ENCODE measurements at regions not wholly inside any gene's neighbourhood (a gene's known extent, or its start where the extent isn't known, plus 50 kb on each side); places are given as distances from the start of the nearest gene placed in this dataset.

DNA sequence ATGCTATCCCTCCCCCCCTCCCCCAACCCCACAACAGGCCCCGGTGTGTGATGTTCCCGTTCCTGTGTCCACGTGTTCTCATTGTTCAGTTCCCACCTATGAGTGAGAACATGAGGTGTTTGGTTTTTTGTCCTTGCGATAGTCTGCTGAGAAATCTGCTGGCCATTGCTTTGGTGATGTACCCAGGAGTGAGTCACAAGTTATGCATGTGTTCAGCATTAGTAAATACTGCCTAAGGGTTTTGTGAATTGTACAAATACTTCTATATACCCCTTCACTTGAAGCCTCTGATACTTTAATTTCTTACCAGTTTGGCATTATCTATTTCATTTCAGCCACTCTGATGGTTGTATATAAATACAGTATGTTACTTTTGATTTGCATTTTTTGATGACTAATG is 711.3 kb upstream of the GJE1 start:
- H3K27me3 ChIP-seq (replicated peaks; ENCODE audit: insufficient read depth) = no peaks in the 10 kb centered on the region
- intact Hi-C loops (cut with DNase I) = no loop called here
- TF ChIP-seq POLR2AphosphoS5 (IDR thresholded peaks at IDR 0.05) = no peak
- TF ChIP-seq, protein P1, sequence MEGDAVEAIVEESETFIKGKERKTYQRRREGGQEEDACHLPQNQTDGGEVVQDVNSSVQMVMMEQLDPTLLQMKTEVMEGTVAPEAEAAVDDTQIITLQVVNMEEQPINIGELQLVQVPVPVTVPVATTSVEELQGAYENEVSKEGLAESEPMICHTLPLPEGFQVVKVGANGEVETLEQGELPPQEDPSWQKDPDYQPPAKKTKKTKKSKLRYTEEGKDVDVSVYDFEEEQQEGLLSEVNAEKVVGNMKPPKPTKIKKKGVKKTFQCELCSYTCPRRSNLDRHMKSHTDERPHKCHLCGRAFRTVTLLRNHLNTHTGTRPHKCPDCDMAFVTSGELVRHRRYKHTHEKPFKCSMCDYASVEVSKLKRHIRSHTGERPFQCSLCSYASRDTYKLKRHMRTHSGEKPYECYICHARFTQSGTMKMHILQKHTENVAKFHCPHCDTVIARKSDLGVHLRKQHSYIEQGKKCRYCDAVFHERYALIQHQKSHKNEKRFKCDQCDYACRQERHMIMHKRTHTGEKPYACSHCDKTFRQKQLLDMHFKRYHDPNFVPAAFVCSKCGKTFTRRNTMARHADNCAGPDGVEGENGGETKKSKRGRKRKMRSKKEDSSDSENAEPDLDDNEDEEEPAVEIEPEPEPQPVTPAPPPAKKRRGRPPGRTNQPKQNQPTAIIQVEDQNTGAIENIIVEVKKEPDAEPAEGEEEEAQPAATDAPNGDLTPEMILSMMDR (IDR thresholded peaks at IDR 0.05) = no peak
- no peak for TF ChIP-seq POLR2A (IDR thresholded peaks at IDR 0.05)
- H3K27ac ChIP-seq = no peak overlapping the region
- 77% methylated on average over 4 of the region's 4 CpGs for WGBS
- no peaks in the 10 kb centered on the region for H3K4me1 ChIP-seq (replicated peaks)
- H3K36me3 ChIP-seq = no peaks in the 10 kb centered on the region
- no peaks in the 10 kb centered on the region for H3K9me3 ChIP-seq
- no peak overlapping the region for H3K4me3 ChIP-seq
- DNase-seq (ENCODE audit: low spot score) = no peak

DNA sequence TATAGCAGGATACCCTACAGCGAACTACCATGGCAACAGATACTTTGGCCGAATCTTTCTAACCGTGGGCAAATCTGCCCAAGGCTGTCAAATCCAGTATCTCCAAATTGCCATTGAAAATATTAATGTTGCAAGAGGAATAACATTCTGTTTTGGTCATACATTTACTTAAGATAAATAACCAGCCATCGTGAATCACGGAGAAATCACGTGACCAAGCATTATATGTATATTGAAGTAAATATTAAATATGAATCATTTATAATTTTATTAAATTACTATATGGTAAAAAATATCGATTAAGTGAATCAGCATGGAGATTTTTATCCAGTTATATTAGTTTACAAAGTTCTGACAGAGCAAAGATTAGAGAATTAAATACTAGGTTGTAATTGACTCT is 714.6 kb upstream of the GJE1 start:
- WGBS = 95% methylated on average over 7 of the region's 7 CpGs
- H3K4me1 ChIP-seq (replicated peaks) = no peaks in the 10 kb centered on the region
- TF ChIP-seq, protein P1 (IDR thresholded peaks at IDR 0.05) = no peak
- TF ChIP-seq POLR2A (IDR thresholded peaks at IDR 0.05) (no peak), POLR2AphosphoS5 (IDR thresholded peaks at IDR 0.05) (no peak)
- no peaks in the 10 kb centered on the region for H3K36me3 ChIP-seq
- no peak for DNase-seq (ENCODE audit: low spot score)
- no peak overlapping the region for H3K4me3 ChIP-seq
- intact Hi-C loops (cut with DNase I) = no loop called here
- no peaks in the 10 kb centered on the region for H3K9me3 ChIP-seq
- H3K27ac ChIP-seq = no peak overlapping the region
- no peaks in the 10 kb centered on the region for H3K27me3 ChIP-seq (replicated peaks; ENCODE audit: insufficient read depth)

DNA sequence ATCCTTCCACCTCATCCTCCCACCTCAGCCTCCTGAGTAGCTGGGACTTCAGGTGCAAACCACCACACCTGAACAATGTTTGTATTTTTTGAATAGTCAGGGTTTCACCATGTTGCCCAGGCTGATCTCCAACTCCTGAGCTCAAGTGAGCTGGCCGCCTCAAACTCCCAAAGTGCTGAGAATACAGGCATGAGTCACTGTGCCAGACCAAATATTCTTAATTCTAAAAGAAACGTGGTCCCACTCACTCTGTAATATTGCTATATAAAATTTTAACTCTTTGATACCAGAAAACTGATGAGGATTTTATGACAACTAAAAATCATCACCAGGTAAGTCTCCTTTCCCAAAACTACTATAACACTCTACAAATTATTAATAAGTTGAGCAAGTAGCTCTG is 716.8 kb upstream of the GJE1 start:
- Histone ChIP-seq H3K27me3 (replicated peaks; ENCODE audit: insufficient read depth) (no peaks in the 10 kb centered on the region), H3K9me3 (no peaks in the 10 kb centered on the region), H3K27ac (no peak overlapping the region), H3K4me3 (no peak overlapping the region), H3K36me3 (no peaks in the 10 kb centered on the region), H3K4me1 (replicated peaks) (no peaks in the 10 kb centered on the region)
- intact Hi-C loops (cut with DNase I) = no loop called here
- TF ChIP-seq POLR2AphosphoS5 (IDR thresholded peaks at IDR 0.05) = no peak
- TF ChIP-seq, protein P1 (IDR thresholded peaks at IDR 0.05) = no peak
- no peak for DNase-seq (ENCODE audit: low spot score)
- 27% methylated on average over 2 of the region's 2 CpGs for whole genome bisulfite sequencing

DNA sequence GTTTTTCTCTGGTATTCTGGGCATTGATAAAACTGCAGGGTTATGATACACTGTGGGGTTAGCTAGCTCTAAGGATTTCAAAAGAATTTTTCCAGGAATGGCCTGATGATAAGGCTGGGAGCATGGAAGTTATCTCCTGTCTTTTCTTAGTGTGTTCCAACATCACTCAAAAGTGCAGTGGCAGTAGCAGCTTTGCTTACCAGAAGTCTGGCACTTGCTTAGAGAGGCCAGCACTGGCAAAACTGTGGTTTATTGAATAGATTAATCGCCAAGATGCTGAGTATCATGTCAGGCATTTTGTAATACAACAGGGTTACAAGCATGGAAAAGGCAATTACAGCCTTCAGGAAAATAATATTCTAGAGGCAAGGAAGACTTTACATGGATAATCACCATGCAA is 719.5 kb upstream of the GJE1 start:
- Histone ChIP-seq H3K4me3 (no peak overlapping the region), H3K27me3 (replicated peaks; ENCODE audit: insufficient read depth) (no peaks in the 10 kb centered on the region), H3K36me3 (no peaks in the 10 kb centered on the region), H3K27ac (no peak overlapping the region), H3K4me1 (replicated peaks) (no peaks in the 10 kb centered on the region), H3K9me3 (no peaks in the 10 kb centered on the region)
- intact Hi-C loops (cut with DNase I) = no loop called here
- no peak for DNase-seq (ENCODE audit: low spot score)
- 90% methylated on average over 1 of the region's 1 CpG for WGBS
- TF ChIP-seq POLR2A (IDR thresholded peaks at IDR 0.05) = no peak
- TF ChIP-seq POLR2AphosphoS5 (IDR thresholded peaks at IDR 0.05) = no peak
- TF ChIP-seq, protein P1 (IDR thresholded peaks at IDR 0.05) = no peak

DNA sequence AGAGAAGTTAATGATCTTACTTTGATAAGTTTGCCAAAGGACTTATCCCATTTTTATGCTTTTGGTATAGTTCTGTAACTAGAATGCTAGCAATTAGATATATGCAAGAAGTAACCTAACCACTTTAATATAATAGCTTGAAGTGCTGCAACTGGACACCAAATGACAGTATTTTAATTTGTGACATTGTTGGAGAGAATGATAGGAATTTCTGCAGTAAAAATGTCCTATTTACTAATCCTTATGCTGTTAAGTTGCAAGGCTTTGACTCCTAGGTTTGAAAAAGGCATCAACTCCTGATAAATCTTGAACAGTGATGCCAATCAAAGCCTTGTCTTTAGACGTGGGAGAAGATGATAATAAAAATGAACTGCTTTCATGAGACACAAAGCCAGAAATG is 726.0 kb upstream of the GJE1 start:
- no peak for TF ChIP-seq POLR2A (IDR thresholded peaks at IDR 0.05)
- TF ChIP-seq, protein P1 (IDR thresholded peaks at IDR 0.05) = no peak
- TF ChIP-seq POLR2AphosphoS5 (IDR thresholded peaks at IDR 0.05) = no peak
- WGBS = 31% methylated on average over 1 of the region's 1 CpG
- H3K9me3 ChIP-seq = no peaks in the 10 kb centered on the region
- H3K36me3 ChIP-seq = no peaks in the 10 kb centered on the region
- DNase-seq (ENCODE audit: low spot score) = no peak
- H3K27me3 ChIP-seq (replicated peaks; ENCODE audit: insufficient read depth) = no peaks in the 10 kb centered on the region
- no peak overlapping the region for H3K27ac ChIP-seq
- intact Hi-C loops (cut with DNase I) = no loop called here
- H3K4me3 ChIP-seq = no peak overlapping the region
- peaks cover 5% of the 10 kb centered on the region for H3K4me1 ChIP-seq (replicated peaks)
